Amniotic epithelial cell (primary cell): ENCODE measurements at regions not wholly inside any gene's neighbourhood (a gene's known extent, or its start where the extent isn't known, plus 50 kb on each side); places are given as distances from the start of the nearest gene placed in this dataset.

Source experiments
- DNase-seq: peaks from one replicate; pipeline ENCODE4 v3.0.0-alpha.2; 2010; ENCODE audit warnings: low read depth

GRCh38 chr21:16837721-16838120 lies 675.1 kb upstream of the CXADR start:
- no peak for DNase-seq

DNA sequence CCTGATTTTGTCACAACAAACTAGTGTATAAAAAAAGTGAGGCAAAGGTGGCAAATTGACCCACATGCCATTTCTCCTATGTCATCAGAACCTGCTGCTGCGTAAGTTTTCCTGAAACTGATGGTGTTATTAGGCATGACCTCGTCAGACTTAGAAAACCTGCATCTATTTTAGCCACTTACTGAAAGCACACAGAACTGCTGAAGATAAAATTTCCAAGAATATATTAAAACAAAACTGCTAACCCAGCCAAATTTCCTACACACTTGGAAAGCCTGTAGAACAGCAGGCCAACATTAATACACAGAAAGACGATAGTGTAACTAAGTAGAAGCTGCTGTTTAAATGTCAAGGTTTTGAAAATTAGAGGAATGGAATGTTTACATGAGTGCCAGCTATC lies 674.5 kb upstream of the CXADR start:
- no peak for DNase-seq

GRCh38 chr21:16840538-16840937 lies 672.3 kb upstream of the CXADR start:
- DNase-seq = no peak

- no peak for DNase-seq
These were observed 670.7 kb upstream of the CXADR start for GRCh38 chr21:16841975-16842695.

DNA sequence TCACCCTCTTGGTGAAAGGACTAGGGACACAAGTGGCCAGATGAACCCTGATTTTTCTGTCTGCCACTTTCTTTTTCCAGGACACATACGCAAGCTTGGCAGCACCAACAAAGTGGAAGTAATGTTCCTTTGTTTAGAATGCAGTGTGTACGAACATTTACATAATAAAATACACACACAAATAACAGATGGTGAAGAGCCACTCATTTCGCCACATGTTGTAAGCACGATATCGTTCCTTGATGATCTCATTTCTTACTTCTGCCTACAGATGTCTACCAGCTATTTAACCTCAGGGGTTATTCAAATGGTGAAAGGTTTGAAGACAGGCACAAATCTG lies 670.2 kb upstream of the CXADR start:
- DNase-seq = no peak

DNA sequence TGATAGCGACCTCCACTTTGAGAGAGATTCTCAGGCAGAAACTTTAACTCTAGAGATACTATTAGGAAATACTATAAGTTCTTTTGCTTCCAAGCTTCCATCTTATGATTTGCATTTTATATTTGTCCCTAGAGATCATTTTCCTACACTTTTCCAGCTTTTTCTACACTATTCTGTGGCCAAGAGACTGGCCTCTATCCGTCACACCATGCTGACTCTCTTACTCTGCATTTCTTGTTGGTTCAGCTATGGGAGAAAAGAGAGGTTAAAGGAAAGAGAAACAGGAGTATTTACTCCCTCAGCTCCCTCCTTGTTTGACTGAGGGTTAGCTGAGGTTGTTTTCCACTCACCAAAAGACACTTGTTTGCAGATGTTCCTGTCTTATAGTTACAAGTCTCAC lies 665.6 kb upstream of the CXADR start:
- DNase-seq = no peak

GRCh38 chr21:16851054-16851453 lies 661.8 kb upstream of the CXADR start:
- DNase-seq = no peak

DNA sequence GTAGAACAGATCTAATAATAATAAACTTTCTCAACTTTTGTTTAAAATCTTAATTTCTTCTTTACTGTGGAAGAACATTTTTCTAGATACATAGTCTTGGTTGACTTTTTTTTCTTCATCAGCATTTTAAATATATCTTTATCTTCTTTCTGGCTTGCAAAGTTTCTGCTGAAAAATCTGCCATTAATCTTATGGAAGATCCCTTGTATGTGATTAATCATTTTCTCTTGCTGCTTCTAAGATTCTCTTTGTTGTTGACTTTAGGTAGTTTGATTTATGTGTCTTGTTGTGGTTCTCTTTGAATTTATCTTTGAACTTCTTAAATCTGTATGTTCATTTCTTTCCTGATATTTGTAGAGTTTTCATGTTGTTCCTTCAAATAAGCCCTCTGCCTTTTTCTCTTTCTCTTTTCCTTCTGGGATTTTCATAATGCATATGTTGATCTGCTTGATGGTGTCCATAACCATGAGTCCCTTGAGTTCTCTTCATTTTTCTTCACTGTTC lies 657.6 kb upstream of the CXADR start:
- no peak for DNase-seq

- peak; percentile 41 for DNase-seq
These were observed 649.4 kb upstream of the CXADR start for GRCh38 chr21:16863362-16863905.

DNA sequence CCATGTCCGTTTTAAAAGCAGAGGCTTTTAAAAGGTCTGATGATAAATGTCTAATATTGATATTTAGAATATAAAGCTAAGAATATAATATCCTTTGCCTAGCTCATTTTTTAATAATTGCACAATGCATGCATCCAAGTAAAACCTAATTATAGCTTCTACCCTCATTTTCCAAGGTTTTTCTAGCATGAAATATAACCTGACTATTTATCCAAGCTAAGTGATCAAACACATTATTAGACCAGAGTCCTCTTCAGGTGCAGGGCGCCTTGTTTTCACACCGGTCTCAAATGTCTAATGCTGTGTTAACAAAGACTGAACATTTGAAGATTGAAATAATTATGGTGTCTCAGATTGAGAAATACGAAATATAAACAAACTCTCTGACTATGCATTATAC lies 648.9 kb upstream of the CXADR start:
- no peak for DNase-seq

GRCh38 chr21:16865632-16866031 lies 647.2 kb upstream of the CXADR start:
- DNase-seq = peak; percentile 24

- no peak for DNase-seq
These were observed 646.0 kb upstream of the CXADR start for GRCh38 chr21:16866851-16867250.

DNA sequence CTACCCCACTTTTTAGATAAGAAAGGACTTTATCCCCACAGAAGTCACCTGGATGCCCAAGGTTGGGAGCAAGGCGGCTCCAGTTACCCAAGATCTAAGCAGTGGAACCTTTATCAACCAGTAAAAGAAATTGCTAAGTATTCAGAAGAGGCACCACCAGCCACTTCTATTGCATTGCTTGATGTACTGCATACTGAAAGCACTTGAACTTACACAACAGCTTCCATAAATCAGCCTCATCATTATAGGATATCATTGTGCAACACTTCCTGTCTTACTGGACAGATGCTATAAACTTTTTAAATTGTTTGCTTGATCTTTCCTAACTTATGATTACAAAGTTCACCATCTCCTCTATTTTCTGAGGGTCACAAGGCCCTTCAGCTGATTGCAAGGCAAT lies 642.7 kb upstream of the CXADR start:
- DNase-seq = peak; percentile 82

- DNase-seq = no peak
These were observed 640.2 kb upstream of the CXADR start for GRCh38 chr21:16872616-16873015.

DNA sequence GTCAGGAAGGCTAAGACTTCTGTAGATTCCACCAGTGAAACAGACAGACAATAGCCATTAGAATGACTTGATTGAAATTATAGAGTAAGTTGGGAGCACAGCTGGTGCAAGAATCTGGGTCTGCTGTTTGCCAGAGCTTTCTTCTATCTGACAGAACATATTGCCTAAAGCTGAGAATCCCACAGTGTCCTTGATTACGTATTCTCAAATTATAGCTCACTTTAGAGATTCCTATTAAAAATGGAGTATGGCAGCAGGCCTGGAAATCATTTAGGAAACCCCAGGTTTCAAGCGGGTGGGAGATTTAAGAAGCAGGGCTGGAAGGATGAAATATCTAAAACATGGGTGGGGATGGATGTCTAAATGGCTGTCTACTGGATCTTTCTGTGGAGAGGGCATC lies 639.7 kb upstream of the CXADR start:
- DNase-seq = no peak

DNA sequence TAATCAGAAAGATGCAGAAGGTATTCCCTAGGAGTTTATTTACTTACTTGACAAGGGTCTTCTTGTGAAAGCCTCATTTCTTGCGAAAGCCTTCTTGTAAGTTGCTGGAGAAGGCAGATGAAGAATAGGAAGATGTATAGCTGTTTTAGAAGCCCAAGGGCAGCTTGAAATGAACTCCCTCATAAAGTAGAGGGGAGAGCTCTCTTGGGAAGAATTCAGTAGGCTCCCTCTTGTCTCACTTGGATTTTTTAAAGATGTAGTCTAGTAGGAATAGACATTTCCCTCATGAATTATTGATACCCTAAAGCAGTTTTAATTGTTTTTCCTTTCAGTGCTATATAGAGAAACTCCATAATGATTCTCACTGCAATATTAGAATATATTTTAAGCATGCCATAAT lies 639.2 kb upstream of the CXADR start:
- DNase-seq = no peak

GRCh38 chr21:16879479-16879878 lies 633.4 kb upstream of the CXADR start:
- DNase-seq = no peak

DNA sequence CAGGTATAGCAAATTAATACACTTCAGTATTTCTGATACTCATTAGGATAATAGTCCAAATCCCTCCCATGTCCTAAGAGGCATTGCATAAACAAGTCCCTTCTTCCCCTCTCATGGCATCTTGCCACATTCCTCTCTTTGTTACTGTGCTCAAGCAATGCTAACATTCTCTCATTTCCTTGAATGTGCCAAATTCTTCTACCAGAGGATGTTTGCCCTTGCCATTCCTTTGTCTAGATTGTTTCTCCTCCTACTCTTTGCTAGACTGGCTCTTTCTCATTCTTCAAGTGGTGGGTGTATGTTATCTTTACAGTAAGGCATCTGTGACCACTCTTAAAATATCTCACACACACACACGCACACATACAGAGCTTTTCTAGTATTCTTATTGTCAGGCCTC lies 621.0 kb upstream of the CXADR start:
- DNase-seq = peak; percentile 30

- no peak for DNase-seq
These were observed 612.2 kb upstream of the CXADR start for GRCh38 chr21:16900685-16901084.

DNA sequence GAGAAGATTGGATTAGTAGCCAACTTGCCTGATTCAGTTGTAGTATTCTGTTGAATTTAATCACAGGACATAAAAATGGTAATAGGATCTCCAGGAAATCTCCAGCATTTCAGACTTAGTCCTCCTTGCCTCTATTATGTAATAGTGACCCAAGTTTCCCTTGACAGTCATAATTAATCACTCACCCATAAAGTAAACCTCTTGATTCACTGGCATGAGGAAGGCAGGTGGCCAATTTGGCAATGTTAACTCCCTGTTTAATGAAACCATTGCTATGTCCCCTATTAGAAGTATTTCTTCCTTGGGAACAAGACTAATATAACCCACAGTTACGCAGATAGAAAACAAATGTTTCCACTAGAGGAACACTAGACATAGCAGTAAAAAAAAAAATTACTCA lies 604.8 kb upstream of the CXADR start:
- DNase-seq = no peak

DNA sequence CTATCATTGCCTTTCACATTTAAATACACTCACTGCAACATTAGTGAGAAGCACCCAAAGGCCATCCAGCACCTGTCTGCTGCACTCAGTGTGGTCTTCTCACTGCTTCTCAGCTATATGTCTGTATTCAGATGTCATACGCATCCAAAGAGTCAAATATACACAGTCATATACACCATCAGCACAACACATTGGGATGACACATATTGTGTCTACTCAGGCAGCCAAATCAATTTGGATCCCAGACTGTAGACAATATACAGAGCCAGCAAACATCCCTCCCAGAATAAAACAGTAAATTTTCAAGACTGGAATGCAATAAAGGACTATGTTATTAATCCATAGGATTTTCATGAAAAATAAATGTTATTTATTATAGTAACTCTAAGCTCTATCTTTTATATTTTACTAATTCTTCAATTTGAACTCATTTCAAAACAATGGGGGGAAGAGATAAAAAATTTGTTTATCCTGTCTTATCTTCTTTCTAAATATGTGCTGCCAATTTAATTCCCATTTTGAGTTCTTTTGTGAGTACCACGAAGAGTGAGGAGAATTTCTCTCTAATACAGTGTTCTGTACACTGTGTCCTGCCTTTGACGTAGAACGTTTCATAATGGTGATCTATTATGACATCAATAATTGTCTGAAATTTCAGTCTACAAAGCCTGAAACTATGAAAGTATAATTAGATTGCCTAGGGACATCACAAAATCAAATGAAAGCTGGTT lies 602.2 kb upstream of the CXADR start:
- no peak for DNase-seq

GRCh38 chr21:16911166-16911607 lies 601.7 kb upstream of the CXADR start:
- no peak for DNase-seq

DNA sequence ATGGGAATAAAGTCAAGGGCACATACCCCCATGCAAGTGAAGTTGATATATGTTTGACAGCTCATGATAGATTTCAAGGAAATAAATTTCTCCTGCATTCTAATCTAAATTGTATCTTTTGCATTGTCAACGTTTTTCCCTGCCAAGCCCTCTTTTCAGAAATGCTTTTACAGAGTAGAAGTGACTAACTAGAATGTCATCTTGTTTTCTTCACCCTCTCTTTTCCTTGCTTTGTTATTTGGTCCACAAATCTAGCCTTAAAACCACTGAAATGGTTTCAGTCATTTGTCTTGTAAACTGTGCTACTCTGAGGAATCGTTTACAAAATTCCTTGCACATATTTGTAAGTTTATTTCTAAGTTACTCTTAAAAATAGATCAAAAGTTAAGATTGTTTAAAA lies 600.8 kb upstream of the CXADR start:
- peak; percentile 37 for DNase-seq
